Spleen (tissue), 7 donors: ENCODE measurements at regions not wholly inside any gene's neighbourhood (a gene's known extent, or its start where the extent isn't known, plus 50 kb on each side); places are given as distances from the start of the nearest gene placed in this dataset.

Experiments
- CTCF ChIP-seq, 11 experiments: fragments of 200-600 bp in 7 of 11; fragments of 450-650 bp in 4 of 11; sonication (generic) in 4 of 11; IDR thresholded peaks in 8 of 11; conservative IDR thresholded peaks in 3 of 11; 1 replicate in 7 of 11; 2 replicates in 4 of 11; pipeline versions ENCODE4 v1.4.0 to v1.8.0; 2016 to 2021; ENCODE audit warnings: antibody characterized with exemption in 11 of 11, inconsistent platforms in 4 of 11, mild to moderate bottlenecking in 1 of 11
- POLR2AphosphoS5 ChIP-seq, 3 donors: sonication (generic); formaldehyde crosslinking; IDR thresholded peaks; one replicate each; pipeline ENCODE4 v1.5.1; 2017; ENCODE audit warnings: antibody characterized with exemption in 3 of 3
- donor health status: DM: no; HTN: no; CAD: no; lungs with moderate emphysema.
- donor health status: DM: no; HTN: no; CAD: no.
- donor health status: DM: no; HTN: no; CAD: no.

GRCh38 chr11:109209572-109209971 lies 212.4 kb upstream of the C11orf87 start:
- TF ChIP-seq CTCF (IDR thresholded peaks at IDR 0.05 in 8 of 11, conservative IDR thresholded peaks at IDR 0.05 in 3 of 11) (no peak), POLR2AphosphoS5 (IDR thresholded peaks at IDR 0.05) (no peak)
